ENCODE measurements at regions not wholly inside any gene's neighbourhood (a gene's known extent, or its start where the extent isn't known, plus 50 kb on each side); places are given as distances from the start of the nearest gene placed in this dataset.
A peak's percentile ranks its signal among the peaks of the same experiment; 100 is the strongest.

- CTCF ChIA-PET: no interaction called here
Measured at GRCh38 chr3:15919971-15920370, 122.2 kb upstream of the ANKRD28 start.

DNA sequence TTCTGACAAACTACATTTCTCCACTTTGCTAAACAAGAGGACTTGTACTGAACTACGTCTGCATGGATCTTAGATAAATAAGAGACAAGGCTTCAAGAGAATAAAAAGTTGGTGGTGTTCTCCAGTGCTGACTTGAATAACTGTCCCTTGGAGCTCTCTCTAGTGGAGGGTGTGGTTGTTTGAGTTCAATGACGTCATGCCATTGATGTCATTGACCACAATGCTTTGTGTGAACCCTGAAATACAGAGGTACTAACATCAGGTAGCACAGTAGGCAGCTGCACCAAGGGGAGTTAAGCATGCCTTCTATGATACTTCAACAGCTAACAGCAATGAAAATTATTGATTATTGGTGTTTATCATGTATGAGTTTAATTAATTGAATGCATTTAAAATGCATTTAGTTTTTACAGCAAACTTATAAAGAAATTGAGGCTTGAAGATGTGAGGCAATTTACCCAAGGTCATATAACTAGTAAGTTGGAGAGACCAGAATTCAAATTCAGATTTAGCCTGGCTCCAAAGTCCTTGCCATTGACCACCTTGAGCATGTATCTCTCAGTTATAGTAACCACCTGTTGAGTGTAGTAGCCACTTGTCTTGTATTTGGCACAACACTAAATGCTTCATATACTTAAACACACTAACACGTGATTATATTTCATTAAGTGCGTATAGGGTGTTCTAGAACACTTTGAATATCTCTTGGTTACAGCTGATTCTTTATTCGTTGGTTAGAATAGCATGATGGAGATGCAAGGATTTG lies 126.0 kb upstream of the ANKRD28 start:
- ATAC-seq: peak; percentile 51

More at GRCh38 chr3:15919971-15920370, 122.2 kb upstream of the ANKRD28 start:
- intact Hi-C loops (cut with micrococcal nuclease): no loop called here
- TF ChIP-seq, protein P1, sequence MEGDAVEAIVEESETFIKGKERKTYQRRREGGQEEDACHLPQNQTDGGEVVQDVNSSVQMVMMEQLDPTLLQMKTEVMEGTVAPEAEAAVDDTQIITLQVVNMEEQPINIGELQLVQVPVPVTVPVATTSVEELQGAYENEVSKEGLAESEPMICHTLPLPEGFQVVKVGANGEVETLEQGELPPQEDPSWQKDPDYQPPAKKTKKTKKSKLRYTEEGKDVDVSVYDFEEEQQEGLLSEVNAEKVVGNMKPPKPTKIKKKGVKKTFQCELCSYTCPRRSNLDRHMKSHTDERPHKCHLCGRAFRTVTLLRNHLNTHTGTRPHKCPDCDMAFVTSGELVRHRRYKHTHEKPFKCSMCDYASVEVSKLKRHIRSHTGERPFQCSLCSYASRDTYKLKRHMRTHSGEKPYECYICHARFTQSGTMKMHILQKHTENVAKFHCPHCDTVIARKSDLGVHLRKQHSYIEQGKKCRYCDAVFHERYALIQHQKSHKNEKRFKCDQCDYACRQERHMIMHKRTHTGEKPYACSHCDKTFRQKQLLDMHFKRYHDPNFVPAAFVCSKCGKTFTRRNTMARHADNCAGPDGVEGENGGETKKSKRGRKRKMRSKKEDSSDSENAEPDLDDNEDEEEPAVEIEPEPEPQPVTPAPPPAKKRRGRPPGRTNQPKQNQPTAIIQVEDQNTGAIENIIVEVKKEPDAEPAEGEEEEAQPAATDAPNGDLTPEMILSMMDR (IDR thresholded peaks at IDR 0.05): no peak
- ATAC-seq (no peak), DNase-seq (no peak)
- Mint-ChIP-seq H3K27me3 (peaks cover 2% of the 10 kb centered on the region), H3K27ac (no peak overlapping the region), H3K36me3 (ENCODE audit: low read depth) (no peaks in the 10 kb centered on the region), H3K4me1 (ENCODE audit: low read depth) (no peaks in the 10 kb centered on the region), H3K4me3 (no peak overlapping the region), H3K9me3 (no peaks in the 10 kb centered on the region)
- POLR2A ChIA-PET: no interaction called here

GRCh38 chr3:15924914-15925313 lies 127.1 kb upstream of the ANKRD28 start:
- ChIA-PET CTCF (no interaction called here), POLR2A (no interaction called here)
- no peak overlapping the region for H3K4me3 Mint-ChIP-seq
- H3K36me3 Mint-ChIP-seq (ENCODE audit: low read depth): no peaks in the 10 kb centered on the region
- H3K9me3 Mint-ChIP-seq: no peaks in the 10 kb centered on the region
- H3K27ac Mint-ChIP-seq: no peak overlapping the region
- H3K27me3 Mint-ChIP-seq: peaks cover 2% of the 10 kb centered on the region
- no peaks in the 10 kb centered on the region for H3K4me1 Mint-ChIP-seq (ENCODE audit: low read depth)
- no peak for ATAC-seq
- no peak for DNase-seq
- intact Hi-C loops (cut with micrococcal nuclease): no loop called here
- TF ChIP-seq, protein P1 (IDR thresholded peaks at IDR 0.05): no peak

More for the DNA sequence above, 126.0 kb upstream of the ANKRD28 start:
- Mint-ChIP-seq H3K4me3 (no peak overlapping the region), H3K9me3 (no peaks in the 10 kb centered on the region), H3K36me3 (ENCODE audit: low read depth) (no peaks in the 10 kb centered on the region), H3K27ac (no peak overlapping the region), H3K27me3 (peaks cover 2% of the 10 kb centered on the region), H3K4me1 (ENCODE audit: low read depth) (no peaks in the 10 kb centered on the region)
- intact Hi-C loops (cut with micrococcal nuclease): no loop called here
- CTCF ChIA-PET: interaction anchor here (0.7 to 1.3 kb wide), 3 partner anchors 18 to 51 kb away, joined by 3 to 5 read pairs (median 3); no protein-coding TSS in a partner anchor
- TF ChIP-seq, protein P1 (IDR thresholded peaks at IDR 0.05): no peak
- DNase-seq: peak; percentile 12
- POLR2A ChIA-PET: no interaction called here

- H3K4me3 Mint-ChIP-seq: no peak overlapping the region
- intact Hi-C loops (cut with micrococcal nuclease): no loop called here
- H3K27ac Mint-ChIP-seq: no peak overlapping the region
- POLR2A ChIA-PET: no interaction called here
- H3K9me3 Mint-ChIP-seq: no peaks in the 10 kb centered on the region
- no peaks in the 10 kb centered on the region for H3K36me3 Mint-ChIP-seq (ENCODE audit: low read depth)
- TF ChIP-seq, protein P1 (IDR thresholded peaks at IDR 0.05): no peak
- CTCF ChIA-PET: no interaction called here
- H3K4me1 Mint-ChIP-seq (ENCODE audit: low read depth): no peaks in the 10 kb centered on the region
- DNase-seq (no peak), ATAC-seq (no peak)
- H3K27me3 Mint-ChIP-seq: peaks cover 2% of the 10 kb centered on the region
Measured at GRCh38 chr3:15926871-15927270, 129.1 kb upstream of the ANKRD28 start.

- intact Hi-C loops (cut with micrococcal nuclease): no loop called here
- Mint-ChIP-seq H3K27me3 (peaks cover 2% of the 10 kb centered on the region), H3K27ac (no peak overlapping the region), H3K4me3 (no peak overlapping the region), H3K9me3 (no peaks in the 10 kb centered on the region), H3K36me3 (ENCODE audit: low read depth) (no peaks in the 10 kb centered on the region), H3K4me1 (ENCODE audit: low read depth) (no peaks in the 10 kb centered on the region)
- DNase-seq (no peak), ATAC-seq (no peak)
- TF ChIP-seq, protein P1 (IDR thresholded peaks at IDR 0.05): no peak
- ChIA-PET CTCF (no interaction called here), POLR2A (no interaction called here)
Measured at GRCh38 chr3:15927969-15928368, 130.2 kb upstream of the ANKRD28 start.
